Adrenal gland (tissue), 5 donors: ENCODE measurements at regions not wholly inside any gene's neighbourhood (a gene's known extent, or its start where the extent isn't known, plus 50 kb on each side); places are given as distances from the start of the nearest gene placed in this dataset.

ENCODE experiments used
- CTCF ChIP-seq, 6 experiments: fragments of 450-650 bp in 4 of 6; fragments of 200-600 bp in 2 of 6; sonication (generic) in 1 of 6; IDR thresholded peaks; 1 replicate in 5 of 6; 2 replicates in 1 of 6; pipeline versions ENCODE4 v1.5.1 to v1.8.0; 2016 to 2021; ENCODE audit warnings: antibody characterized with exemption in 6 of 6, mild to moderate bottlenecking in 2 of 6, moderate library complexity in 1 of 6
- POLR2A ChIP-seq, 2 donors: fragments of 450-650 bp; IDR thresholded peaks; one replicate each; pipeline ENCODE4 v1.6.1; 2017; ENCODE audit warnings: antibody characterized with exemption in 2 of 2, mild to moderate bottlenecking in 2 of 2, moderate library complexity in 1 of 2
- donor health status: DM: no; HTN: no; CAD: no.

GRCh38 chr1:29428997-29429396, 192.7 kb downstream of the PTPRU start:
- no peak for TF ChIP-seq CTCF (IDR thresholded peaks at IDR 0.05)
- TF ChIP-seq POLR2A (IDR thresholded peaks at IDR 0.05) = no peak
